Gastrocnemius medialis (tissue), 4 donors: ENCODE measurements at regions not wholly inside any gene's neighbourhood (a gene's known extent, or its start where the extent isn't known, plus 50 kb on each side); places are given as distances from the start of the nearest gene placed in this dataset.

ENCODE experiments used
- POLR2A ChIP-seq, 2 donors: fragments of 450-650 bp; IDR thresholded peaks; one replicate each; pipeline ENCODE4 v1.6.1; 2017; ENCODE audit warnings: antibody characterized with exemption in 2 of 2, mild to moderate bottlenecking in 2 of 2, moderate library complexity in 2 of 2
- TF ChIP-seq, protein P1 (sequence below), 5 experiments: fragments of 450-650 bp in 3 of 5; fragments of 200-600 bp in 2 of 5; sonication (generic) in 2 of 5; IDR thresholded peaks in 4 of 5; conservative IDR thresholded peaks in 1 of 5; 1 replicate in 4 of 5; 2 replicates in 1 of 5; pipeline ENCODE4 v1.5.1; 2016 to 2019; ENCODE audit warnings: antibody characterized with exemption in 5 of 5, mild to moderate bottlenecking in 3 of 5, moderate library complexity in 3 of 5

DNA sequence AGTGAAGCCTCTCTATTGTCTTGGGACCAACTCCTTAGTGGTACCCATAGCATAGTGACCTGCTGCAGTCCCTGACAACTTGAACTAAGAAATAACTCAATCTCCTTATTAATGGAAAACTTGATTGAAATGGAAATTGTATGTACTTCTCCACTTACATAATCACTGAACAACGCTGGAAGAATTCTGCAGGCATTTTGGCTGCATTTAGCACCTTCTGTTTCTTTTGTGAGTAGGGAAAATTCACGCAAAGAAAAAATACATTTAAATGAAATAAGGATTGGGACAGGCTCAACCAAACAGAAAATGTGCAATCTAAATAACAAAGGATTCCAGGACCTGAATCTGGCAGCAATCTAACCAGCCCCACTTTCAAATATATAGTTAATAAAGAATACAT lies 126.9 kb upstream of the GHITM start:
- TF ChIP-seq, protein P1, sequence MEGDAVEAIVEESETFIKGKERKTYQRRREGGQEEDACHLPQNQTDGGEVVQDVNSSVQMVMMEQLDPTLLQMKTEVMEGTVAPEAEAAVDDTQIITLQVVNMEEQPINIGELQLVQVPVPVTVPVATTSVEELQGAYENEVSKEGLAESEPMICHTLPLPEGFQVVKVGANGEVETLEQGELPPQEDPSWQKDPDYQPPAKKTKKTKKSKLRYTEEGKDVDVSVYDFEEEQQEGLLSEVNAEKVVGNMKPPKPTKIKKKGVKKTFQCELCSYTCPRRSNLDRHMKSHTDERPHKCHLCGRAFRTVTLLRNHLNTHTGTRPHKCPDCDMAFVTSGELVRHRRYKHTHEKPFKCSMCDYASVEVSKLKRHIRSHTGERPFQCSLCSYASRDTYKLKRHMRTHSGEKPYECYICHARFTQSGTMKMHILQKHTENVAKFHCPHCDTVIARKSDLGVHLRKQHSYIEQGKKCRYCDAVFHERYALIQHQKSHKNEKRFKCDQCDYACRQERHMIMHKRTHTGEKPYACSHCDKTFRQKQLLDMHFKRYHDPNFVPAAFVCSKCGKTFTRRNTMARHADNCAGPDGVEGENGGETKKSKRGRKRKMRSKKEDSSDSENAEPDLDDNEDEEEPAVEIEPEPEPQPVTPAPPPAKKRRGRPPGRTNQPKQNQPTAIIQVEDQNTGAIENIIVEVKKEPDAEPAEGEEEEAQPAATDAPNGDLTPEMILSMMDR (IDR thresholded peaks at IDR 0.05 in 4 of 5, conservative IDR thresholded peaks at IDR 0.05 in 1 of 5) = no peak
- TF ChIP-seq POLR2A (IDR thresholded peaks at IDR 0.05) = no peak
